Ascending aorta (tissue), 2 donors: ENCODE measurements at regions not wholly inside any gene's neighbourhood (a gene's known extent, or its start where the extent isn't known, plus 50 kb on each side); places are given as distances from the start of the nearest gene placed in this dataset.

ENCODE experiments used
- DNase-seq, 2 donors: peaks; one replicate each; pipeline ENCODE4 v3.0.0-alpha.2; 2019; ENCODE audit warnings: low spot score in 2 of 2
- H3K27ac ChIP-seq, 2 donors: fragments of 200-600 bp; sonication (generic); one replicate each; pipeline ENCODE4 v1.5.1; 2016 to 2017; ENCODE audit warnings: mild to moderate bottlenecking in 1 of 2
- H3K27me3 ChIP-seq: fragments of 200-600 bp; sonication (generic); one replicate; pipeline ENCODE4 v1.5.1; 2017
- H3K36me3 ChIP-seq, 2 donors: fragments of 200-600 bp; sonication (generic); one replicate each; pipeline ENCODE4 v1.5.1; 2016
- H3K4me1 ChIP-seq, 2 donors: fragments of 200-600 bp; sonication (generic); one replicate each; pipeline ENCODE4 v1.5.1; 2016 to 2017; ENCODE audit warnings: mild to moderate bottlenecking in 1 of 2
- H3K4me3 ChIP-seq, 2 donors: fragments of 200-600 bp; sonication (generic); one replicate each; pipeline ENCODE4 v1.5.1; 2016 to 2017; ENCODE audit warnings: mild to moderate bottlenecking in 1 of 2
- H3K9me3 ChIP-seq, 2 donors: fragments of 200-600 bp; sonication (generic); one replicate each; pipeline ENCODE4 v1.5.1; 2016
- intact Hi-C: fragments of 100-400 bp; cut with DNase I; formaldehyde crosslinking; loops from one replicate; pipeline ENCODE4 v1.15.1; 2023
- TF ChIP-seq, protein P1 (sequence below), 3 experiments: fragments of 200-600 bp in 2 of 3; fragments of 450-650 bp in 1 of 3; sonication (generic) in 2 of 3; IDR thresholded peaks; one replicate each; pipeline ENCODE4 v1.5.1; 2016 to 2019; ENCODE audit warnings: antibody characterized with exemption in 3 of 3, mild to moderate bottlenecking in 1 of 3, moderate library complexity in 1 of 3

DNA sequence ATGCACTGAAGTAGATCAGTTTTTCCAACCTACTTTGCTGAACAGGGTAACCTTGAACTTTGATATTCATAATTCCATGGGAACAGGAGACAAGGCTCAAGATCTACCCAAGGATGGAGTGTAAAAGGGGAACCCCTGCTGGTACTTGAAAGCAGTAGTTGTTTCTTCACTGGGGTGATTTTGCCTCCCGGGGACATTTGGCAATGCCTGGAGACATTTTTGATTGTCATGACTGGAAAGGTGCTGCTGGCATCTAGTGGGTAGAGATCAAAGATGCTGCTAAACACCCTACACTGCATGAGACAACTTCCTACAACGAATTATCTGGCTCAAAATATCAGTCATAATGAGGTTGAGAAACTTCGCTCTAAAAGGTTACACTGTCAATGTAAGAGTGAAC, 214.8 kb upstream of the CTBP2 start:
- TF ChIP-seq, protein P1, sequence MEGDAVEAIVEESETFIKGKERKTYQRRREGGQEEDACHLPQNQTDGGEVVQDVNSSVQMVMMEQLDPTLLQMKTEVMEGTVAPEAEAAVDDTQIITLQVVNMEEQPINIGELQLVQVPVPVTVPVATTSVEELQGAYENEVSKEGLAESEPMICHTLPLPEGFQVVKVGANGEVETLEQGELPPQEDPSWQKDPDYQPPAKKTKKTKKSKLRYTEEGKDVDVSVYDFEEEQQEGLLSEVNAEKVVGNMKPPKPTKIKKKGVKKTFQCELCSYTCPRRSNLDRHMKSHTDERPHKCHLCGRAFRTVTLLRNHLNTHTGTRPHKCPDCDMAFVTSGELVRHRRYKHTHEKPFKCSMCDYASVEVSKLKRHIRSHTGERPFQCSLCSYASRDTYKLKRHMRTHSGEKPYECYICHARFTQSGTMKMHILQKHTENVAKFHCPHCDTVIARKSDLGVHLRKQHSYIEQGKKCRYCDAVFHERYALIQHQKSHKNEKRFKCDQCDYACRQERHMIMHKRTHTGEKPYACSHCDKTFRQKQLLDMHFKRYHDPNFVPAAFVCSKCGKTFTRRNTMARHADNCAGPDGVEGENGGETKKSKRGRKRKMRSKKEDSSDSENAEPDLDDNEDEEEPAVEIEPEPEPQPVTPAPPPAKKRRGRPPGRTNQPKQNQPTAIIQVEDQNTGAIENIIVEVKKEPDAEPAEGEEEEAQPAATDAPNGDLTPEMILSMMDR (IDR thresholded peaks at IDR 0.05), result no peak
- Histone ChIP-seq H3K27me3 (no peaks in the 10 kb centered on the region), H3K27ac (no peak overlapping the region), H3K36me3 (no peaks in the 10 kb centered on the region), H3K9me3 (peaks cover 0 to 6% of the 10 kb centered on the region in 2 donors), H3K4me1 (no peaks in the 10 kb centered on the region), H3K4me3 (no peak overlapping the region)
- DNase-seq, result no peak
- intact Hi-C loops, result no loop called here

DNA sequence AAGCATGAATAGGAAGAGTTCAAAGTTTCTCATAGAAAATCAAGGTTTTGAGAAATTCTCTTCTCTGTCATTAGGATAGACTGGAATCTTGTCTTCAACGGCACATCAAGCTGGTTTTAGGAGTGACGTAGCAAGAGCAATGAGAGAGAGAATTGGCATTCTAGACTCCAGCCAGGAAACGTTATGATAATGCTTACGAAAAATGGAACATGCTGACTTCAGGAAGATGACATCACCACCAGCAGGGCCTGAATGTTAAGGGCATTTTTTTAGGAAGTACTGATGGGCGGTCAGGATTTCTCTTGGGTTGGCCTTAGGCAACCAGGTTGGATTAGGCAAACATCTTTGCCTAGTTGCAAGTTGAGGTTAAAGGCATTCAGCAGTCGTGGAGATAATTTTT, 213.2 kb upstream of the CTBP2 start:
- no peak overlapping the region for H3K4me3 ChIP-seq
- DNase-seq, result no peak
- no peaks in the 10 kb centered on the region for H3K27me3 ChIP-seq
- no peaks in the 10 kb centered on the region for H3K36me3 ChIP-seq
- TF ChIP-seq, protein P1 (IDR thresholded peaks at IDR 0.05), result no peak
- H3K9me3 ChIP-seq, result no peaks in the 10 kb centered on the region
- intact Hi-C loops, result no loop called here
- H3K27ac ChIP-seq, result no peak overlapping the region
- H3K4me1 ChIP-seq, result no peaks in the 10 kb centered on the region

DNA sequence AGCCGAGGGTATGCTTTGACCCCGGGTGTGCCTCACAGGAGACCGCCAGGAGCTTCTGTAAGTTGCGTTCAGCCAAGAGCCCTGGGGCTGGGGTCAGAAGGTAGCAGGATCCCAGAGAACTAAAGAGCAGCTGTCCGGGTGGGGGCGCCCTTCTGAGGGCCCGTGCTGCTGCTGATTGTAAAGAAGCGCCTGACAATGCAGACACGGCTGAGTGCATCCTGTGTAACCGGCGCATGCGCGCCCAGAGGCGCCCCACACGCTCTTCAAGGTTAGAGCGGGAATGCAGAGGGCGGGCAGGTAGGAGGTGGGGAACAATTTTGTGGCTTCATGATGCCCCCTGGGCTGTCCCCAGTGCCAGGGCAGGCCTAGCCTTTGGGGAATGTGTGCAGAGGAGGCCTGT, 210.2 kb upstream of the CTBP2 start:
- DNase-seq, result no peak

DNA sequence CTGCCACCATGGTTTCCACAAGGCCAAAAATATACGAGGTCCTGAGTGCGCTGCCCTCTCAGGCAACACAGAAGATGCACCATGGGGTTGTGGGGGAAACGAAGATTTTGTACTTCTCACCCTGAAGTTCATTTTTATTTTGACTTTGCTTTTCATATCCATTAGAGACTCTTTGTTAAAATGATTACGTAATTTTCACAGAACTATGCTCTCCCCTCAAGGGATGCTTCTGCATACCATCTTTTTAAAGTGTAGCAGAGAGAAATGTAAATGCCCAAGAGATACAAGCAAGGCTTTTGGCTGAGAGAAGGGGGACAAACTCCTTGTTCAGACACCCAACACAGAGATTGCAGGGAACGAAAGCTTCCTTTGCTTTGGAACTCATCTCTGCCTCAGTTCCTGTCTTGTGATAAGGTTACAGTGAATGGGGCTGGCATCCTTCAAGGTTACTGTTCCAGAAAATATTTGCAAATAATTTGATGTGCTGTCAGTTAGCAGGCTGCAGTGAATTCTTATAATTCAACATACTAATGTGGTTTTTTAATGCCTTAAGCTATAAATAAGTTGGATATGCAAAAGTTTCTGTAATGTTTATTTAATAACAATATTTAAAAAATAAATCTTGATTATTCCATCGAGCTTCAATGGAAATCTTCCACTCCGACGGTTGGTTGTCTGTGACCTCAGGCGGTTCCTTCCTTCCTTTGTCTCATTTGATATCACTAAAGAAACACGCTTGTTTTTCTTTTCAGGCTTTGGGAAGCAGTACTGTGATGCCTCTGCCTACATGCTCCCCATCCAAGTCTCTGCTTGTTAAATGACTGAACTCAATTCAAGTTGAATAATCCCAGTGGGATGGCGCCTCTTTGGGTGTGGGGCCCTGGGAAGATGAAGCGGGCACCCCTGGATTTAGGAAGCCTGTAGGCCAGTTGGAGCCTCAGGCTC, 209.3 kb upstream of the CTBP2 start:
- no peaks in the 10 kb centered on the region for H3K4me1 ChIP-seq
- intact Hi-C loops, result no loop called here
- no peaks in the 10 kb centered on the region for H3K36me3 ChIP-seq
- H3K9me3 ChIP-seq, result no peaks in the 10 kb centered on the region
- no peaks in the 10 kb centered on the region for H3K27me3 ChIP-seq
- TF ChIP-seq, protein P1 (IDR thresholded peaks at IDR 0.05), result no peak
- no peak for DNase-seq
- no peak overlapping the region for H3K27ac ChIP-seq
- no peak overlapping the region for H3K4me3 ChIP-seq

More for the DNA sequence above, 210.2 kb upstream of the CTBP2 start:
- TF ChIP-seq, protein P1 (IDR thresholded peaks at IDR 0.05), result no peak
- H3K27me3 ChIP-seq, result no peaks in the 10 kb centered on the region
- H3K27ac ChIP-seq, result no peak overlapping the region
- intact Hi-C loops, result no loop called here
- no peaks in the 10 kb centered on the region for H3K9me3 ChIP-seq
- no peaks in the 10 kb centered on the region for H3K36me3 ChIP-seq
- no peak overlapping the region for H3K4me3 ChIP-seq
- no peaks in the 10 kb centered on the region for H3K4me1 ChIP-seq

DNA sequence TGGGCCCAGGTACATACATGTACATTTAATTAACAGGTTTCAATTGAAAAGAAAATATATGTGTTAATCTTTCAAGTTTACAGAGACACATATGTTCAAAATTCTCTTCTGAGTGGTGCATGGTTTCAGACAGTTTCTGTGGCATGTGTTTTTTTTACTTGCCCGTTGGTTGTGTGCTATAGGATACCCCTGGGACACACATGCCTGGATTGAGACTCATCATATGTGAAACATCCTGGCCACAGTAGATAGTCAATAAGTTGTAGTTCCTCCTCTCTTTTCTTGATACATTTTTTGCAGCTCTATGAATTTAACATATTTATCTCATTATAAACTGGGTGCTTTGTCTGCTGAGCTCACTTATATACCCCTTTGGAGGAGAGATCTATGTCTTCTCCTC, 207.8 kb upstream of the CTBP2 start:
- no peak overlapping the region for H3K27ac ChIP-seq
- H3K9me3 ChIP-seq, result no peaks in the 10 kb centered on the region
- no peaks in the 10 kb centered on the region for H3K27me3 ChIP-seq
- no peaks in the 10 kb centered on the region for H3K36me3 ChIP-seq
- intact Hi-C loops, result no loop called here
- TF ChIP-seq, protein P1 (IDR thresholded peaks at IDR 0.05), result no peak
- no peak for DNase-seq
- H3K4me1 ChIP-seq, result no peaks in the 10 kb centered on the region
- no peak overlapping the region for H3K4me3 ChIP-seq
